ENCODE measurements at regions not wholly inside any gene's neighbourhood (a gene's known extent, or its start where the extent isn't known, plus 50 kb on each side); places are given as distances from the start of the nearest gene placed in this dataset.

DNA sequence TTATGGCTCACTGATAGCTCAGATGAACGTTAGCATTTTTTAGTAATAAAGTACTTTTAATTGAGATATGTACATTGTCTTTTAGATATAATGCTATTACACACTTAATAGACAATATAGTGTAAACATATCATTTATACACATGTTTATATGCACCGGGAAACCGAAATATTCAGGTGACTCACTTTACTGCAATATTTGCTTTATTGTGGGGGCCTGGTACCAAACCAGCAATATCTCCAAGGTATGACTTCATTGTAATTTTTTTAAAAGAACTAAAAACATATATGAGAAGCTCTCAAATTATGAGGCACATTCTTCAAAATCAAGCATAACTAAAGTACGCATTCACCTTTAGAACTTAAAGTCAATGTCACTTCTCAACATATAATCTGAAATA lies 231.2 kb upstream of the SLC7A11 start:
- FAIRE-seq = no peak
- no peaks in the 10 kb centered on the region for H3K9me3 ChIP-seq (replicated peaks; ENCODE audit: control insufficient read depth, insufficient read depth, low read length)
- POLR2A ChIA-PET = no interaction called here
- H3K9me1 ChIP-seq (replicated peaks; ENCODE audit: control insufficient read depth, extremely low read depth, insufficient read depth, low read length) = no peaks in the 10 kb centered on the region
- no peak overlapping the region for H3K9ac ChIP-seq (replicated peaks; ENCODE audit: extremely low read depth, insufficient read depth, low read length)
- H2AFZ ChIP-seq (ENCODE audit: low read depth, low read length) = no peak overlapping the region
- DNase-seq (ENCODE audit: low read depth, low spot score) = no peak
- no peaks in the 10 kb centered on the region for H3K79me2 ChIP-seq (ENCODE audit: control insufficient read depth, insufficient read depth, low read length)
- no peak overlapping the region for H3K4me3 ChIP-seq (replicated peaks in 1 of 3; ENCODE audit: insufficient read depth in 1 of 3, low read depth in 1 of 3, low read length in 3 of 3)
- H4K20me1 ChIP-seq (replicated peaks; ENCODE audit: control insufficient read depth, extremely low read depth, insufficient read depth, low read length) = no peaks in the 10 kb centered on the region
- no peaks in the 10 kb centered on the region for H3K4me1 ChIP-seq (ENCODE audit: control insufficient read depth, extremely low read depth, insufficient read depth, low read length)
- dilution Hi-C loops (cut with MboI; ENCODE audit: extremely low pct_ligation_motif_present, low sequenced_read_pairs) (no loop called here), intact Hi-C loops (cut with micrococcal nuclease) (no loop called here)
- H3K36me3 ChIP-seq (ENCODE audit: control insufficient read depth in 2 of 2, extremely low read depth in 1 of 2, insufficient read depth in 2 of 2, low read length in 2 of 2) = no peaks in the 10 kb centered on the region
- BruUV-seq (replicated peaks) = no TSS peak
- peaks cover 0 to 1% of the 10 kb centered on the region in 2 experiments for H3K27me3 ChIP-seq (ENCODE audit: control insufficient read depth in 2 of 2, insufficient read depth in 2 of 2, low read length in 2 of 2)
- CTCF ChIA-PET = no interaction called here
- H3K27ac ChIP-seq (ENCODE audit: insufficient read depth, low read depth, low read length) = no peak overlapping the region
- TF ChIP-seq JUN (IDR thresholded peaks at IDR 0.05; ENCODE audit: borderline replicate concordance, insufficient read depth, insufficient read length, low read depth) (no peak), MYC (IDR thresholded peaks at IDR 0.05; ENCODE audit: low read depth, low read length) (no peak), POLR2A (IDR thresholded peaks at IDR 0.05; ENCODE audit: low read depth, low read length) (no peak), POLR2AphosphoS5 (IDR thresholded peaks at IDR 0.05; ENCODE audit: insufficient read depth, low read depth, low read length) (no peak), GATA2 (IDR thresholded peaks at IDR 0.05; ENCODE audit: insufficient read depth, insufficient read length, low read depth, low read length) (no peak), FOS (IDR thresholded peaks at IDR 0.05; ENCODE audit: borderline replicate concordance, insufficient read depth, low read length) (no peak), EZH2 (IDR thresholded peaks at IDR 0.05; ENCODE audit: borderline replicate concordance, low read depth, low read length, severe bottlenecking) (no peak)
- TF ChIP-seq, protein P1, sequence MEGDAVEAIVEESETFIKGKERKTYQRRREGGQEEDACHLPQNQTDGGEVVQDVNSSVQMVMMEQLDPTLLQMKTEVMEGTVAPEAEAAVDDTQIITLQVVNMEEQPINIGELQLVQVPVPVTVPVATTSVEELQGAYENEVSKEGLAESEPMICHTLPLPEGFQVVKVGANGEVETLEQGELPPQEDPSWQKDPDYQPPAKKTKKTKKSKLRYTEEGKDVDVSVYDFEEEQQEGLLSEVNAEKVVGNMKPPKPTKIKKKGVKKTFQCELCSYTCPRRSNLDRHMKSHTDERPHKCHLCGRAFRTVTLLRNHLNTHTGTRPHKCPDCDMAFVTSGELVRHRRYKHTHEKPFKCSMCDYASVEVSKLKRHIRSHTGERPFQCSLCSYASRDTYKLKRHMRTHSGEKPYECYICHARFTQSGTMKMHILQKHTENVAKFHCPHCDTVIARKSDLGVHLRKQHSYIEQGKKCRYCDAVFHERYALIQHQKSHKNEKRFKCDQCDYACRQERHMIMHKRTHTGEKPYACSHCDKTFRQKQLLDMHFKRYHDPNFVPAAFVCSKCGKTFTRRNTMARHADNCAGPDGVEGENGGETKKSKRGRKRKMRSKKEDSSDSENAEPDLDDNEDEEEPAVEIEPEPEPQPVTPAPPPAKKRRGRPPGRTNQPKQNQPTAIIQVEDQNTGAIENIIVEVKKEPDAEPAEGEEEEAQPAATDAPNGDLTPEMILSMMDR (IDR thresholded peaks at IDR 0.05; ENCODE audit: extremely low read depth in 1 of 2, insufficient read depth in 1 of 2, low read depth in 1 of 2, low read length in 2 of 2) = no peak
- TF ChIP-seq, protein P2, sequence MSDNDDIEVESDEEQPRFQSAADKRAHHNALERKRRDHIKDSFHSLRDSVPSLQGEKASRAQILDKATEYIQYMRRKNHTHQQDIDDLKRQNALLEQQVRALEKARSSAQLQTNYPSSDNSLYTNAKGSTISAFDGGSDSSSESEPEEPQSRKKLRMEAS (IDR thresholded peaks at IDR 0.05; ENCODE audit: insufficient read depth, insufficient read length) = no peak
- no peak overlapping the region for H3K4me2 ChIP-seq (ENCODE audit: insufficient read depth, low read length)
